IPS-18a (cell line): ENCODE measurements at regions not wholly inside any gene's neighbourhood (a gene's known extent, or its start where the extent isn't known, plus 50 kb on each side); places are given as distances from the start of the nearest gene placed in this dataset.

Experiments used
- H3K27ac ChIP-seq: one replicate; pipeline ENCODE4 v1.5.1; 2013; ENCODE audit warnings: low read length
- H3K27me3 ChIP-seq: one replicate; pipeline ENCODE4 v1.6.1; 2013; ENCODE audit warnings: mild to moderate bottlenecking, low read length; ENCODE audit not compliant: control insufficient read depth, insufficient read depth
- H3K36me3 ChIP-seq: one replicate; pipeline ENCODE4 v1.6.1; 2013; ENCODE audit warnings: low read depth, low read length; ENCODE audit not compliant: control insufficient read depth
- H3K4me1 ChIP-seq: one replicate; pipeline ENCODE4 v1.6.1; 2013; ENCODE audit warnings: low read depth, low read length; ENCODE audit not compliant: control insufficient read depth
- H3K4me3 ChIP-seq: one replicate; pipeline ENCODE4 v1.5.1; 2013; ENCODE audit warnings: low read length
- H3K9ac ChIP-seq: one replicate; pipeline ENCODE4 v1.6.1; 2013; ENCODE audit warnings: mild to moderate bottlenecking, low read length, moderate library complexity
- H3K9me3 ChIP-seq: one replicate; pipeline ENCODE4 v1.6.1; 2013; ENCODE audit warnings: low read depth, low read length; ENCODE audit not compliant: control insufficient read depth

DNA sequence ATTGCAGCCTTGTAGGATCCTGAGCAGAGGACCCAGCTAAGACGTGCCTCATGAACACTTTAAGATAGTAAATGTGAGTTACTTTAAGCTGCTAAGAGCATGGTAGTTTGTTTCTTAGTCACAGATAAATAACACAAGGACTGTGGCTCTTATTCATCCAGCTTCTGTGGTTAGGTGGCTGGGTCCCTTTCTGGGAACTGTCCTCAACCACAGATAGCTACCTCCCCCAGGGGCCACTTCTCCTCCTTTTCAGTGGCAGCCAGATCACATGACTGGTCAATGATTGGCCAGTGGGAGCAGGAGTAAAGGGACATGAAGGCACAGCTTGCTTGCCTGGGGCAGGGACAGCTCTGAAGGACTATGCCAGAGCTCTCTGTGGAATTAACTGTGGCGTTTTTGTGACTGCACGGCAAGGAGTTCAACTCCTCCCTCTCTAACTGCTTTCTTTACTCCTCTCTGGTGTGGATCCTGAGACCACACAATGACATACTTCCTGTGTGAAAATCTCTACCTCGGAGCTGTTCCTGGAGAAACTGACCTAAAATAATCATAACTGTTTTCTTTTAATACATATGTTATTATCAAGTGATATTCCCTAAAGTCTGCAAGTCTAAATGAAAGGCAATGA is 76.5 kb downstream of the NRN1 start:
- no peak overlapping the region for H3K27ac ChIP-seq
- H3K9ac ChIP-seq: no peak overlapping the region
- no peaks in the 10 kb centered on the region for H3K27me3 ChIP-seq
- no peaks in the 10 kb centered on the region for H3K4me1 ChIP-seq
- H3K36me3 ChIP-seq: no peaks in the 10 kb centered on the region
- no peaks in the 10 kb centered on the region for H3K9me3 ChIP-seq
- no peak overlapping the region for H3K4me3 ChIP-seq

DNA sequence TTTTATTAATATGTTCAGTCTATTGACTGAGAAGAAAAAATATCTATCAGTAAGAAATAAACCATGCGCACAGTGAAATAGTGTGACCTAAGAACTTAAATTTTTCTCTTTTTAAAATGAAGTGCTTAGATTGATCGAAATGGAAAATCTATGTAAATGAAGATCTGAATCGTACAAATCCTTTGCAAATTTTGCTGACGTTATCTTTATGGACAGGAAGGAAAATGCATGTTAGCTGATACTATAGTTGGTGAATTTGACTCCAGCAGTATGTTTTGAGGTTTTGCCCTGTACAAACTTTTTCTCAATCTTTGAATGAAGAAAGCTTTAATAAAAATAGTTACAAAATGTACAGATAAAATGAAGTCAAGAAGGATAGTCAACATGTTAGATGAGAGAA is 82.9 kb downstream of the NRN1 start:
- Histone ChIP-seq H3K9ac (no peak overlapping the region), H3K27me3 (no peaks in the 10 kb centered on the region), H3K36me3 (no peaks in the 10 kb centered on the region), H3K27ac (no peak overlapping the region), H3K9me3 (no peaks in the 10 kb centered on the region), H3K4me1 (no peaks in the 10 kb centered on the region), H3K4me3 (no peak overlapping the region)

DNA sequence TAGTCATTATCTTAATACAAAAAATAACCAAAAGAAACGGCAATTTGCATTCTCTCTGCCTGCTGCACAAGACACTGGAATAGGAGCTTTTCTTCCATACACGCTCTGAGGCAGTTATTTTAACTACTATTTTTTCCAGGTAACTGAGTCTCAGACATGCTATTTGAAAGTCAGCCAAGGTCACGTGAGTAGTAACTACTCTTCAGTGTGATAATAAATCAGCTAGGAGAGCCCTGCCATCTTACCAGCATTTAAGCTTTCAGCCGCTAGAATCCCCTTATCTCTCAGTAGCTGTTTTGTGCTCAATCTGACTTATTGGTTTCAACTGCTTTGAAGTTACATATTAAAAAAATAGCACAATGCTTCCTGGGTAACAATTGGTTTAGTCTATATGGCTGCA is 84.5 kb downstream of the NRN1 start:
- Histone ChIP-seq H3K36me3 (no peaks in the 10 kb centered on the region), H3K9ac (no peak overlapping the region), H3K27me3 (no peaks in the 10 kb centered on the region), H3K4me1 (no peaks in the 10 kb centered on the region), H3K27ac (no peak overlapping the region), H3K9me3 (no peaks in the 10 kb centered on the region), H3K4me3 (no peak overlapping the region)

DNA sequence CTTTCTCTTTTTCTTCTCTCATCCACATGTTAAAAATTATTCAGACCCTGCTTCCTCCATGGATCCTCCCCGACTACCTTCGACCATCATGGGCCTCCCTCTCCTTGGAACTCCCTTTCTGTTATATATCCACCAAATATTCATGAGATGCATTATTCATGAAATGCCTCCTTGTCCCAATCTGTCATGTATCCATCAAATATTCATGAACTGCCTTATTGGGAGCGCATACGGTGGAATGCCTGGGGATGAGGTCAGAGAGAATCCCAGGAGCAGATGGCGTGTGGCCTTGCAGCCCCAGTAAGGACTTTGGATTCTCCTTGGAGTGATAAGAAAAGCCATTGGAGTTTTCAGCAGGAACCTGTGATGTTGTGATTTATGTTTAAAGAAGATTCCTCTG is 97.0 kb downstream of the NRN1 start:
- Histone ChIP-seq H3K9me3 (no peaks in the 10 kb centered on the region), H3K36me3 (no peaks in the 10 kb centered on the region), H3K9ac (no peak overlapping the region), H3K4me3 (no peak overlapping the region), H3K27ac (no peak overlapping the region), H3K27me3 (no peaks in the 10 kb centered on the region), H3K4me1 (no peaks in the 10 kb centered on the region)

DNA sequence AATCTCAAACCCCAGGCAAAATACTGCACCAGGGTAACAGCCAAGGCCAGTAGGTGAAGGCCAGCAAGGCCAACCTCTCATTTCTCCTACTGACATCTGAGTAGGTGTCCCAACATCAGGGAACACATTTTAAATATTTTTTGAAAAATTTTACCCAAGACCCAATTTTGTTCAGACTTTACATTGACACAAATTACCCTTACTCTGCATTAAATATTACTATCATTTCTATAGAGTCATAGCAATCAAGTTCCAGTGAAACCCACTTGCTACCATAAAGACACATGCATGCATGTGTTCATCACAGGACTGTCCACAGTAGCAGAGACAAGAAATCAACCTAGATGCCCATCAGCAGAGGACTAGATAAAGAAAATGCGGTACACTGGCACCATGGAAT is 99.9 kb downstream of the NRN1 start:
- Histone ChIP-seq H3K27ac (no peak overlapping the region), H3K9ac (no peak overlapping the region), H3K27me3 (no peaks in the 10 kb centered on the region), H3K9me3 (no peaks in the 10 kb centered on the region), H3K4me1 (no peaks in the 10 kb centered on the region), H3K4me3 (no peak overlapping the region), H3K36me3 (no peaks in the 10 kb centered on the region)

DNA sequence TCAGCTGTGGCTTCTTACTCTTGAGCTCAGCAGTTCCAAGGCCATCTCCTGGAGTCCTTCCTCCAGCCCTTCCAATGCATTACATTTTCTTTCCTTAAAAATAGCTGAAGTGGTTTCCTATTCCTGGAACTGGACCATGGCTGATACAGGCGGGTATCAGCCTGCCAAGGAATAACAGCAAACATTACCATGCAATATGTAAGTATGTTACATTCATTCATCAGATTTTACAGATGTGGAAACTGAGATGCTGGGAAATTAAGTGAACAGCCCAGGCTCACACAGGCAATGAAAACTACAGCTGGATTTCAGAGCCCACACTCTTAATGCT is 100.4 kb downstream of the NRN1 start:
- no peak overlapping the region for H3K9ac ChIP-seq
- no peak overlapping the region for H3K4me3 ChIP-seq
- H3K36me3 ChIP-seq: no peaks in the 10 kb centered on the region
- H3K4me1 ChIP-seq: no peaks in the 10 kb centered on the region
- H3K27me3 ChIP-seq: no peaks in the 10 kb centered on the region
- no peak overlapping the region for H3K27ac ChIP-seq
- no peaks in the 10 kb centered on the region for H3K9me3 ChIP-seq

DNA sequence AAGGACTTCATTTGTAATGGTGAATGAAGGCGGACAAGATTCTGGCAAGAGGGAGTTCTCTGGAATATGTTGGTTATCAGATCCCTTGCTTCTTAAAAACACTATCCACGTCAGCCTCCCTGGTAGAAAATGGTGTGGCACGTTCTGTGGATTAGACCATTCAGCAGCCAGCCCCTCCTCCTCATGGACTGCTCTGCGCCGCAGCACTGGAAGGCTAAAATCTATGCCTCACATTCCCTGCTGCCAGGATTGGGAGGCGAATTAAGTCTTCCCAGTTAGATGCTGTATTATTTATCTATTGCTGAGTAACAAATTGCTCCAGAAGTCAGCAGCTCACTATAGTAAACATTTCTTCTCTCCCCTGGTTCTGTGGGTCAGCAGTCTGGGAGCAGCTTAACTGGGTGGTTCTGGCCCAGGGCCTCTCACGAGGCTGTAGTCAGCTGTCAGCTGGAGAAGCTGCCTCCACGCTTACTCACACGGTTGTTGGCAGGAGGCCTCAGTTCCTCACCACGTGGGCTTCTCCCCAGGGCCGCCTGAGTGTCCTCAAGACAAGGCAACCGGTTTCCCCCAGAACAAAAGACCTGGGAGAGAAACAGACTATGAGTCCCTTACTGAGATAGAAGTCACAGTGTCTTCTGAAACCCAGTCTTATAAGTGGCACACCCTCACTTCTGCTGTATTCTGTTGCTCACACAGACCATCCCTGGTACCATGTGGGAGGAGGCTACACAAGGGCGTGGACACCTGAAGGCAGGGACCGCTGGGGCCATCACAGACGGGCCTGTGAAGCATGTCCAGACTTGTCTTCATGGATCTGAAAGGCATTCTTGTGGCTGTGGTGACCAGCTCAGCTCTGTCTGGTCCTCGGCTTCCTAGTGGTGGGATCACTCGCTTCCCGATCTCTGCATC is 101.0 kb downstream of the NRN1 start:
- H3K9me3 ChIP-seq: no peaks in the 10 kb centered on the region
- no peak overlapping the region for H3K9ac ChIP-seq
- no peaks in the 10 kb centered on the region for H3K4me1 ChIP-seq
- no peaks in the 10 kb centered on the region for H3K36me3 ChIP-seq
- no peak overlapping the region for H3K4me3 ChIP-seq
- no peak overlapping the region for H3K27ac ChIP-seq
- H3K27me3 ChIP-seq: no peaks in the 10 kb centered on the region

DNA sequence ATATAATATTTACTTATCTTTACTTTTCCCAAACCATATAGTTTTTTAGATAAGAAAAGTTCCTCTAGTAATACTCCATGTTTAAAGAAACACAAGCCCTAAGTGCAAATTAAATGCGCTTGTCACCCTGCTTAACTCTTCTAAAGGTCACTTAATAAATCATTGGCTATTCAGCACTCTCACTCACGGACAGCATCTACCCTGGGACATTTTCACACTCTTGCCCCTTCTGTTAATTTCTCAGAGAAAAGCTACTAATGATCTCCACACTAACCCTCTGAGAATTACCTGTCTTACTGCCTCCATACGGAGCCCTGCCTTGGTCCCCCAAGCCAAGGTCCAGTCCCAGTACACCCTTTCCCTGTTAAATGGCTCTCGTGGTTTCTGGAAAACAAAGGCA is 102.2 kb downstream of the NRN1 start:
- Histone ChIP-seq H3K9me3 (no peaks in the 10 kb centered on the region), H3K36me3 (no peaks in the 10 kb centered on the region), H3K4me1 (no peaks in the 10 kb centered on the region), H3K4me3 (no peak overlapping the region), H3K27ac (no peak overlapping the region), H3K27me3 (no peaks in the 10 kb centered on the region), H3K9ac (no peak overlapping the region)

DNA sequence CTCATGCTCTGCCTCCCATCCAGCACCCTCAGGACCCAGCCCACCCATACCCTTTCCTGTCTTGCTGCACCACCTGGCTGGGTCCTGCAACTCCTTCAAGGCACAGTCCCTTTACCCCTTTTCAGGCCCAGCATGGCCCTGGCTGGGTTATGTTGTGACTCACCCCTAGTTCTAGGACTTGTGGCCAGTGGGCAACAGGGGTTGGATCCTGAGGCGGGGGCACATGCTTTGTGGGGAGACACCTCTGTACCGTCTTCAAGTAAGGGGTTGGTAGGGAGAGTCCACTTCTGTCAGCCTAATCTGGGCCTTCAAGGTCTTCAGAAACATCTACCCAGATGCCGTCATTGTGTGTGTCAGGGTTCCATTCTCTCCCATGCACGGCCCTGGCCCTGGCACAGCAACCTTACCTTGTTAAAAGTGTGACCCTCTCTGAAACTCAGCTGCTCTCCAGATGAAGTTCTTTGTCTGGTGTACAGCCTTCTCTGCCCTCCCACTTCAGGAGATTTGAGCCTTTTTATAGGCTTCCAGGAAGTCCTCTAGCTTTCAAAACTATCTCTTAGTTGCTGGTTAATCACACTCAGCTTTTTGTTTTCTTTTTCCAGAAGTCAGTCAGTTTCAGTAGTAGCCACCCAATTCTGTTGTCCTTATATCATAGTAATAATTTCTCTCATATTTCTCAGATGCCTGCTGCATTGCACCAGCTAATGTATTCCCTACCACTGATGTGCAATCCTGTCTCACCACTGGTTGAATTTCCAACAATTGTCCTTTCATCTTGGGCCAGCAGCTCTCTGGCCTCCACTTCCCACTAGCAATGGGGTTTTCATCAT is 107.3 kb downstream of the NRN1 start:
- Histone ChIP-seq H3K9ac (no peak overlapping the region), H3K27me3 (no peaks in the 10 kb centered on the region), H3K9me3 (no peaks in the 10 kb centered on the region), H3K36me3 (no peaks in the 10 kb centered on the region), H3K4me3 (no peak overlapping the region), H3K4me1 (no peaks in the 10 kb centered on the region), H3K27ac (no peak overlapping the region)

DNA sequence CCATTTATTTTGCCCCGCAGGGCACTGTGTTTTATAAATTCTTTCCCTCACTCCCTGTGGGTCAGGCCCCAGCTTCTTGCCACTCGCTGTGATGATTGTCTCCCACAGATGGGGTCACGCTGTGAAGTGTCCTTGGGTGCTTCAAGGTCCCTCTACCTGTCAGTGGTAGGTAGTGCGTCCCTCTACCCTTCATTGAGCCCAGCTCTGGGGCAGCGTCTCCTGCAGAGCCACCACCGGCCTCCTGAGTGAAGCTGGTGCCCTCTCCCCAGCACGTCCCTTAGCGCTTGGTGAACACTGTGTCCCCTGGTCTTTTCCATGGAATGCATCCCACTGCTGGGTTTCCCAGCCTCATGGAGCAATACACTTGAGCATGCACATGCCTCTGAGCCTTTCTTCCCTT is 108.2 kb downstream of the NRN1 start:
- H3K4me3 ChIP-seq: no peak overlapping the region
- H3K27ac ChIP-seq: no peak overlapping the region
- H3K9ac ChIP-seq: no peak overlapping the region
- no peaks in the 10 kb centered on the region for H3K9me3 ChIP-seq
- H3K27me3 ChIP-seq: no peaks in the 10 kb centered on the region
- no peaks in the 10 kb centered on the region for H3K4me1 ChIP-seq
- no peaks in the 10 kb centered on the region for H3K36me3 ChIP-seq

DNA sequence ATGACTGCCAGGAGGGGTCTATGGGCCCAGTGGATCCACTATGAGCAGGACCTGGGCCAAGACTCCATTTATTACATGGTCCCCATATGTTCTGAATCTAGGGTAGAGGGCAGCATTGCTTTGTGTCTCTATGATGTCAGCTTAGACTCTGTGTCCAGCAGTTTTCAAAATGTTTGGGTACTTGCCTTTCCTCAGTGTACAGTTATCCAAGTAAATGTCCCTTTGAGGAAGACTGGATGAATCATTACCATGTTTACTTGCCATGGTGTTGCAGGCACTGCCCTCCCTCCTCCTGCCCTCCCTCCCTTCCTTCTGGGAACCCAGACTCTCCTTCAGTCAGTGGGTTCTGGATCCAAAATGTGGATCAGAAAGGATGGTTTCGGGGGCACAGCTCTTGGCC is 108.6 kb downstream of the NRN1 start:
- Histone ChIP-seq H3K36me3 (no peaks in the 10 kb centered on the region), H3K4me3 (no peak overlapping the region), H3K9me3 (no peaks in the 10 kb centered on the region), H3K27me3 (no peaks in the 10 kb centered on the region), H3K27ac (no peak overlapping the region), H3K9ac (no peak overlapping the region), H3K4me1 (no peaks in the 10 kb centered on the region)
